Body of pancreas (tissue), 4 donors: ENCODE measurements at regions not wholly inside any gene's neighbourhood (a gene's known extent, or its start where the extent isn't known, plus 50 kb on each side); places are given as distances from the start of the nearest gene placed in this dataset.
"Not testable (repeated sequence)": the region's sequence is repeated elsewhere in the genome, so short reads cannot be mapped to it uniquely, and the experiment has no call there.

Experiments
- ATAC-seq: fragments of 150-250 bp; one replicate; pipeline ENCODE4 v1.9.1; 2016
- DNase-seq, 4 donors: peaks; one replicate each; pipeline ENCODE4 v3.0.0-alpha.2; 2019
- H3K27ac ChIP-seq, 4 donors: fragments of 200-600 bp; sonication (generic); 1 replicate in 3 of 4; 2 replicates in 1 of 4; pipeline versions ENCODE4 v1.5.1 to v1.6.1; 2016 to 2019; ENCODE audit warnings: mild to moderate bottlenecking in 1 of 4, mixed read lengths in 1 of 4, moderate library complexity in 1 of 4
- H3K27me3 ChIP-seq, 2 donors: fragments of 200-600 bp; sonication (generic); one replicate each; pipeline ENCODE4 v1.6.0; 2016; ENCODE audit warnings: mild to moderate bottlenecking in 1 of 2
- H3K36me3 ChIP-seq, 2 donors: fragments of 200-600 bp; sonication (generic); replicated peaks in 1 of 2; 2 replicates each; pipeline ENCODE4 v1.5.1; 2016; ENCODE audit warnings: low read depth in 2 of 2; ENCODE audit not compliant: insufficient read depth in 1 of 2
- H3K4me1 ChIP-seq: fragments of 200-600 bp; sonication (generic); one replicate; pipeline ENCODE4 v1.6.0; 2016
- H3K4me3 ChIP-seq, 2 donors: fragments of 200-600 bp; sonication (generic); 1 replicate in 1 of 2; 2 replicates in 1 of 2; pipeline ENCODE4 v1.5.1; 2016 to 2019
- H3K9me3 ChIP-seq, 3 donors: fragments of 200-600 bp; sonication (generic); 1 replicate in 2 of 3; 2 replicates in 1 of 3; pipeline ENCODE4 v1.5.1; 2016
- POLR2A ChIP-seq, 3 donors: fragments of 450-650 bp; IDR thresholded peaks; one replicate each; pipeline ENCODE4 v1.6.1; 2016; ENCODE audit warnings: antibody characterized with exemption in 3 of 3, mild to moderate bottlenecking in 2 of 3
- WGBS, 2 donors: methylation state at CpG; one replicate each; pipeline ENCODE4 v1.1.5; 2017; 5-methylcytosine and 5-hydroxymethylcytosine counted together
- intact Hi-C: fragments of 100-400 bp; cut with DNase I; formaldehyde crosslinking; loops from one replicate; pipeline ENCODE4 v1.15.1; 2023
- TF ChIP-seq, protein P1 (sequence below), 7 experiments: fragments of 450-650 bp in 4 of 7; fragments of 200-600 bp in 3 of 7; sonication (generic) in 3 of 7; IDR thresholded peaks; one replicate each; pipeline ENCODE4 v1.5.1; 2016 to 2019; ENCODE audit warnings: antibody characterized with exemption in 7 of 7

DNA sequence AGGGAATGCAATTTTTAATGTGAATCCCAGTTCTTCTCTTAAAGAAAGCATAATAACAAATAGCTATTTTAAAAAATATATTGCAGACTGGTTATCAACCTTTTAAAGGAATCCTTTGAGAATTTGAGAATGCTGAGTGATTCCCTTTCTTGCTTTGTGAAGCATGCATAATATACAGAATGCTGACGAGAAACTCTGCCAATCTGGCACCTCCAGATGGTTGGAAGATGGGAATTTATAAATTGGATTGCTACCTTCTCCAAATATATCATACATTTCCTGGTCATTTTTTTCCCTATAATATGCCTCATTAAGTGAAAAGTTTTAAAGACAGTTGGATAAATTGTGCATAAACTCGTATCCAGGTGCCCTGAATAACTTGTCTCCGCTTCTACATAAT, 333.9 kb upstream of the ARPP21 start:
- no peak for TF ChIP-seq POLR2A (IDR thresholded peaks at IDR 0.05)
- TF ChIP-seq, protein P1, sequence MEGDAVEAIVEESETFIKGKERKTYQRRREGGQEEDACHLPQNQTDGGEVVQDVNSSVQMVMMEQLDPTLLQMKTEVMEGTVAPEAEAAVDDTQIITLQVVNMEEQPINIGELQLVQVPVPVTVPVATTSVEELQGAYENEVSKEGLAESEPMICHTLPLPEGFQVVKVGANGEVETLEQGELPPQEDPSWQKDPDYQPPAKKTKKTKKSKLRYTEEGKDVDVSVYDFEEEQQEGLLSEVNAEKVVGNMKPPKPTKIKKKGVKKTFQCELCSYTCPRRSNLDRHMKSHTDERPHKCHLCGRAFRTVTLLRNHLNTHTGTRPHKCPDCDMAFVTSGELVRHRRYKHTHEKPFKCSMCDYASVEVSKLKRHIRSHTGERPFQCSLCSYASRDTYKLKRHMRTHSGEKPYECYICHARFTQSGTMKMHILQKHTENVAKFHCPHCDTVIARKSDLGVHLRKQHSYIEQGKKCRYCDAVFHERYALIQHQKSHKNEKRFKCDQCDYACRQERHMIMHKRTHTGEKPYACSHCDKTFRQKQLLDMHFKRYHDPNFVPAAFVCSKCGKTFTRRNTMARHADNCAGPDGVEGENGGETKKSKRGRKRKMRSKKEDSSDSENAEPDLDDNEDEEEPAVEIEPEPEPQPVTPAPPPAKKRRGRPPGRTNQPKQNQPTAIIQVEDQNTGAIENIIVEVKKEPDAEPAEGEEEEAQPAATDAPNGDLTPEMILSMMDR (IDR thresholded peaks at IDR 0.05): no peak
- H3K36me3 ChIP-seq: no peaks in the 10 kb centered on the region
- ATAC-seq: no peak
- no peaks in the 10 kb centered on the region for H3K4me1 ChIP-seq
- 66 to 67% methylated on average over 3 of the region's 3 CpGs for WGBS, 2 donors
- intact Hi-C loops: no loop called here
- H3K27ac ChIP-seq: no peak overlapping the region
- H3K4me3 ChIP-seq: no peak overlapping the region
- no peak for DNase-seq
- no peaks in the 10 kb centered on the region for H3K9me3 ChIP-seq
- H3K27me3 ChIP-seq: no peaks in the 10 kb centered on the region

DNA sequence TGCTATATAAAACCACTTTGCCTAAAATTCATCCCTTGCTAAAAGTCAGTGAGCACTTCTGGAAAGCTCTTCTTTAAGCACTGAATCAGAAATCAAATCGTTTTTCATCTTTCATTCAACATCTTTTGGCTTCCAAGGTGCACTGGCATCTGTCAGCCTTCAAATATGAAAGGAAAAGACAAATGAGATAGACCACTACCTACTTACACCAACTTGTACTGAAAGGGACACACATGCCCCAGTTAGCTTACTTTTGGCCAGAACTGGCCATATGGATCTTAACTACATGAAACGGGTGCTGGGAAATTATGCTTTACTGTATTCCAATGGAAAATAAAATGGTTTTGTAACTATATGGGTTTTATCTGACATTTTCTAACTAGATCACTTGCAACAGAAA, 332.0 kb upstream of the ARPP21 start:
- no peaks in the 10 kb centered on the region for H3K36me3 ChIP-seq
- DNase-seq (no peak), ATAC-seq (no peak)
- WGBS, 2 donors: 46 to 55% methylated on average over 2 of the region's 2 CpGs
- no peaks in the 10 kb centered on the region for H3K27me3 ChIP-seq
- intact Hi-C loops: no loop called here
- TF ChIP-seq POLR2A (IDR thresholded peaks at IDR 0.05): no peak
- TF ChIP-seq, protein P1 (IDR thresholded peaks at IDR 0.05): no peak
- no peaks in the 10 kb centered on the region for H3K9me3 ChIP-seq
- H3K4me1 ChIP-seq: no peaks in the 10 kb centered on the region
- H3K27ac ChIP-seq: no peak overlapping the region
- H3K4me3 ChIP-seq: no peak overlapping the region

DNA sequence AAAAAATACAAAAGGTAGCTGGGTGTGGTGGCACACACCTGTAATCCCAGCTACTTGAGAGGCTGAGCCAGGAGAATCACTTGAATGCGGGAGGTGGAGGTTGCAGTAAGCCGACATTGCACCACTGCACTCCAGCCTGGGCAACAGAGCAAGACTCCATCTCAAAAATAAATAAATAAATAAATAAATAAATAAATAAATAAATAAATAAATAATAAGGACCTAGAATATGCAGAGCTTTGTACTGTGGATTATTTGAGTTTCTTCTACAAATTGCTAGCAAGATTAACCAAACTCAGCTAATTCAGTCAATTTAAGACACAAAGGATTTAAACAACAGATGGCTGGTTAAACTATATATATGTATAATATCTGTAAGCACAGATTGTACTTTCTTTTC, 322.5 kb upstream of the ARPP21 start:
- H3K27me3 ChIP-seq, H3K36me3 ChIP-seq, H3K4me1 ChIP-seq, DNase-seq, ATAC-seq, H3K4me3 ChIP-seq, H3K27ac ChIP-seq, H3K9me3 ChIP-seq, intact Hi-C loops: not testable (repeated sequence)
- 83 to 97% methylated on average over 2 of the region's 2 CpGs for WGBS, 2 donors

DNA sequence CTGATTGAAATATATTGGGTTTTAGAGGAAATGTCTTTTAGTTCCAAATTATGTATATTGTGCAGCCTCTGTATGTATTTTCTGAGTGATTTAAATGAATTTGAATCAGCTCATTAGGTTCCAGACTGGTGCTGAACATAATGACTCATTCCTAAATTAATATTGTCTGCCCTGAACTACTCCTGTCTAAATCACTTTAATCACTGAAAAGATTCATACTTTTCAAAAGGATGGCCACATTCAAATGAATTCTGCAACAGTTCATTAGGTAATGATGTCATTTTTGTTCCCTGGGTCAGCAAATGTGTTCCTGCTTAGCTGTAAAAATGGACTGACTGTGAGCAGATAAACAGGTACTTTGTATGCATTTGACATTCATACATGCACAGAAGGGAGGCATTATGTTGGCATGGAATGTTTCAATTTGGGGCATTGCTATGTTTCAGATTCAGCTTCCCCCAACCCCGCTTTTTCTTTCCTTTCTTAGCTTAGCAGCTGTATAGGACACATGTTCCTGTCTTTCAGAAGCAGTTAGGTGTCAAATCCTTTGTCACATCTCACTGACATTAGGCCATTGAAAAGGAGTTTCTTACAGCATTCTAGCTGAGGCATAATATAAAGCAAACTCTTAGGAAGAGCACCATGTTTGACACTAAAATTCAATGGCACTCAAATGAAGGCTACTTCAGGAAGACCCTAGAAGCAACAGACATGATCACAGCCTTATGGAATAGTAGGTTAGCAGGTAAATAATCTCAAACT, 318.5 kb upstream of the ARPP21 start:
- intact Hi-C loops: no loop called here
- TF ChIP-seq POLR2A (IDR thresholded peaks at IDR 0.05): no peak
- TF ChIP-seq, protein P1 (IDR thresholded peaks at IDR 0.05): no peak

DNA sequence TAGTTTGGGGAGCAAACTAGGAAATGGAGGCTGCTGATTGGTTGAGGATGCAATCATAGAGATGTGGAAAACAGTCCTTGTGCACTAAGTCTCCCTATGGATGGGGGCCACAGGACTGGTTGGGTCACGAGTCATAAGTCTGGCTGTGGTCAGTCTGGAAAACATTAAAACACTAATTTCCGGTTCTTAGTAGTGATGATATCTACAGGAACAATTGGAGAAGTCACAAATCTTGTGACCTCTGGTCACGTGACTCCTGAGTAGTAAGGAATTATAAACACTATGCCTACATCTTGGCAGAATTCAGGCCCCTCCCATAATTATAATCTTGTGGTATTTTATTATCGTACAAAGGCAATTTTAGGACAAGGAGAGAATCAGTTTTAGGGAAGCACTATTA, 317.3 kb upstream of the ARPP21 start:
- no peaks in the 10 kb centered on the region for H3K36me3 ChIP-seq
- DNase-seq (no peak), ATAC-seq (no peak)
- no peaks in the 10 kb centered on the region for H3K4me1 ChIP-seq
- TF ChIP-seq, protein P1 (IDR thresholded peaks at IDR 0.05): no peak
- TF ChIP-seq POLR2A (IDR thresholded peaks at IDR 0.05): no peak
- no peak overlapping the region for H3K4me3 ChIP-seq
- no peaks in the 10 kb centered on the region for H3K9me3 ChIP-seq
- no peak overlapping the region for H3K27ac ChIP-seq
- intact Hi-C loops: no loop called here
- 38 to 43% methylated on average over 4 of the region's 4 CpGs for WGBS, 2 donors
- H3K27me3 ChIP-seq: no peaks in the 10 kb centered on the region

More for the DNA sequence above, 318.5 kb upstream of the ARPP21 start:
- Histone ChIP-seq H3K36me3 (no peaks in the 10 kb centered on the region), H3K27me3 (no peaks in the 10 kb centered on the region), H3K4me3 (no peak overlapping the region), H3K9me3 (no peaks in the 10 kb centered on the region), H3K27ac (no peak overlapping the region), H3K4me1 (no peaks in the 10 kb centered on the region)
- DNase-seq: no peak
- WGBS, 2 donors: 27 to 41% methylated on average over 1 of the region's 1 CpG
- no peak for ATAC-seq
